HG03439 (cell line): ENCODE measurements at regions not wholly inside any gene's neighbourhood (a gene's known extent, or its start where the extent isn't known, plus 50 kb on each side); places are given as distances from the start of the nearest gene placed in this dataset.

Experiments
- ATAC-seq: cut with Tn5 transposase; IDR thresholded peaks from one replicate; pipeline ENCODE4 v1.9.1; 2021; ENCODE audit warnings: mild to moderate bottlenecking, moderate library complexity; ENCODE audit not compliant: unreplicated experiment

GRCh38 chr21:35257413-35257812, 208.3 kb upstream of the RUNX1 start:
- no peak for ATAC-seq

- no peak for ATAC-seq
Observed at GRCh38 chr21:35256468-35256988, 207.4 kb upstream of the RUNX1 start.

GRCh38 chr21:35254765-35255138, 205.7 kb upstream of the RUNX1 start:
- no peak for ATAC-seq

GRCh38 chr21:35254006-35254764, 205.1 kb upstream of the RUNX1 start:
- ATAC-seq, result no peak

DNA sequence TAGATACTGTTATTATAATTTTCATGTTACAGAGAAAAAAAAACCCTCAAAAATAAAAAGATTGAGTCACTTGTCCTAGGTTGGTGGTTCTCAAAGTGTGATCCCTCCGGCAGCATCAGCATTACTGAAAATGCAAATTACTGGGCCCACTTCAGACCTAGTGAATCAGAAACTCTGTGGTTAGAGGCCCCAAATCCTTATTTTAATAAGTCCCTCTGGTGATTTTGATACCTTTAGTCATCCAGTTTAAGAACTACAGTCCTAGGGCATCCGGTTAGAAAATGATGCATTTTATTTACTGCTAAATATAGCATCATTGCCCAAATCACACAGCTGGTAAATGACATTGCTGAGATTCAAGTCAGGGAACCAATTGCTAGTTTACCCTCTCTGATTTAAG, 203.7 kb upstream of the RUNX1 start:
- ATAC-seq, result no peak

GRCh38 chr21:35249636-35250035, 200.5 kb upstream of the RUNX1 start:
- no peak for ATAC-seq

DNA sequence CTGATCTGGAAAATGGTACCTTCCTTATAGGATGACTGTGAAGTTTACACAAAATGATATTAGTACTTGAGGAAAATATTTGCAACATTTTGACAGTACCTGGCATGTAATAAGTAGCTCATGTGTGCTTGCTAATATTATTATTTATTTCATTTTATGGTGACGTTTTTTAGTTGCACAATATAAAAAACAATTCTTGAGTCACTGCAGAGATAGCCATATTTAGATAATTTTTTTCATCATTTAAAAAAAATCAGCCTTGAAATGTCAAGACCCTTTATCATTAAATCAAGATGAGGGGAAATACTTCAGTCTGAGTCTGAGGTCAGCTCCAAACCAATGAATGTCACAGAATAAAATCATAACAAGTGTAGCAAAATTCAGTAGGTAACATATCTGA, 196.8 kb upstream of the RUNX1 start:
- no peak for ATAC-seq

DNA sequence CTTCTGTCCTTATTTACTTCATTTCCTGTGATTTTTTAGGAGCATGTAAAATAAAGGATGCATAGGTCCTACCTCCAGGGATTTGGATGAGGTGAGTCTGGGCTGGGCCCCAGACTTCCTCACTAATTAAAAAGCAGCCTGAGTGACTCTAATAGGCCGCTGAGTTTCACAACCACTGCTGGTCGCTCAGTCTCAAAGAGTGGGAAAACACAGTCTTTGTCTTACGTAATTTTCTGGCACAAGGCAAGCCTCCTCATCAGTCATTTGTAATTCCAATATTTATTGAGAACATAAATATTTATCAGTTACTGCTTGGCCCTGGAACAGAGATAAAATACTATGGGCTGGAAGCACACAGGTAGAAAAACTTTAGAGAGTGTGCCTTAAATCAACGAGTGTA, 195.4 kb upstream of the RUNX1 start:
- no peak for ATAC-seq

GRCh38 chr21:35243171-35243570, 194.1 kb upstream of the RUNX1 start:
- ATAC-seq, result no peak

DNA sequence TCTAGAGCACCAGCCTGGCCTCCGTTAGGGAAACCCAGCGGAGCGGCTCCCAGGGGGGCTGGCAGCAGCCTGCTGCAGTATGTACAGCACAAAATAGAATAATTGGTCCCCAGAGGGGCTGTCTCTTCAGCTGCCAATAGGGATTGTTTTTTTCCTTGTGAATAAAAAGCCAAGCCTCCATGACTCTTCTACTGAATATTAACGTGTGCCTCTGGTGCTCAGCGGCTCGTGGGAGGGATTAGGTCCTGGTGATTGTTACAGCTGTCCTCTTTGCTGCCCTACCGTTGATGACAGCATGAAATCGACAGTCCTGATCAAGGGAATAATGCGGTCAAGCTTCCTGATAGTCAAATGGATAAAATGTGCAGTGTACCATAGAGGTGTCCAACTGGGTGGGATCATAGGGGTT, 190.7 kb upstream of the RUNX1 start:
- no peak for ATAC-seq

DNA sequence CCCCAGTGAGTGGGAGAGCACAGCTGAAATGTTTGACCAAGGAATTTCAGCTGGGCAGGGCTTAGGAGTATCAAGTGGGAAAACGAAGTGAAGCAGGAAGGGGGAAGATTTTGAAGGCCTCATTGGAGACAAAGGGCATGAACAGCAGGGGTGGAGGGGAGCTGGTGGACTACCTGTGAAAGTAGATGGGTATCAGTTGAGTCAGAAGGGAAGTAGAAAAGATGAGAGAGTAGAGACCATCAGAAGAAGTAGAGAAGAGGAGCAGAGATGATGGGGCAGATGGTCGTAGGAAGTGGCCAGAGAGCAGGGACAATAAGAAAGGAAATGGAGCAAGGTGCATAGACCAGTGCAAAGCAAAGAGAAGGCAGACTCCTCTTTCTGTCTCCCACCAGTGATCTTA, 189.0 kb upstream of the RUNX1 start:
- ATAC-seq, result no peak

DNA sequence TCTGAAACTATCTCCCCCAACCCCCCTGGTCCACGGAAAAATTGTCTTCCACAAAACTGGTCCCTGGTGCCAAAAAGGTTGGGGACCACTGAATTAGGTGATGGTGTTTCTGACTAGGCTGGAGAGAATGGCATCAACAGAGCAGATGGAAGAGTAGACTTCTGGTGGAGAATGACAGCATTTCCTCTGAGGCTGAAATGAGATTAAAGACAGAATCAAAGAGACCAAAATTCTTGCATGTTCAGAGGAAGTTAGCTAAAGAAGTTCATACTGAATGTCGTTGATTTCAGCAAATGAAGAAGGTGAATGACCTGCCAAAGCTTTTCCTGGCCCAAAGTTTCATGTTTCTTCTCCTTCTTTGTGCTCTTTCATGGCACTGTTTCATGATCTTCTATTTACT, 188.2 kb upstream of the RUNX1 start:
- no peak for ATAC-seq

- no peak for ATAC-seq
Observed at GRCh38 chr21:35236090-35236489, 187.0 kb upstream of the RUNX1 start.

DNA sequence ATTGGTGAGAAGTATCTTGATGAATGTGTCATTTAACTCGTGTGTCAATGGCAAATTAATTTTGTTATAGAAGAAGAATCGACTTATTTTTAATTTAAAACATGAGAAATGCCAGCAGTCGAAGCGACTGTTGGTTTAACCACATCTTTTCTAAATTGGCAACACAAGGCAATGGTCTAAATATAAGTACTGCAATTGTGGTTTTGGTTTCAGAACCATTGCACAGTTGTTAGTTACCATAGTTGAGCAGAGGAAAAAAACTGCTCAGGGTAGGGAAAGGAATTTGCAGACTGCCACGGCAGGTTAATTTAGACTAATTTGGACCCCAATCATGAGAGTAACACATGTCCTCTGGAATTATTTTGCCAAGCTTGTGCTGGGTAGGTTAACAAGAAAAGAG, 185.6 kb upstream of the RUNX1 start:
- ATAC-seq, result no peak

- no peak for ATAC-seq
Observed at GRCh38 chr21:35233756-35234155, 184.7 kb upstream of the RUNX1 start.

DNA sequence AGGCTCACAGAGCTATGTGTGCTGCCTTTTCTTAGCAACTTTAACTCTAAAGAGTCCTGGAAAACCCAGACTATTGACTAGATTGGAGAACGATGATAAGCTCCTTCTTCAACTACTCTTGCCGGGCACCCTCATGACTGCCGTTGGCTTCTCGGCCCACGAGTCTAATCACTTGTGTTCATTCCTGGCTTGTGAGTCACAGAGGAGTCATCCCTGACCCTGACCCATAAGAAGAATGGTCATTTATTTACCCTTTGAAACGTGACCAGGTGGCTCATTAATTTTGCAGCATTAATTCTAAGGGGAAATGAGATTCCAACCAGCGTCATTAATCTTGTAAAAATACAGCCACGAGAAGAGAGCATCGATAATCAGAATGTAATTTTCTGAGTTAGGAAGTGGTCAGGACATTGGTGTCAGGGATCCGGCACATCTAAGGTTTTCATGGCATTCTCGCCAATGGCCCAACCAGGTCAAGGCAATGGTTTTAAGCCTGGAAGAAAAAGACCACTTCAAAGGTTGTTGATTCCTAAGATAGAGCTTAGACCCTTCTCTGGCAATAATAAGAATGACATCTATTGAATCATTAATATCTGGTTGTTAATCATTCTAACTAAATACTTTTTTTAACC, 183.6 kb upstream of the RUNX1 start:
- ATAC-seq, result no peak

DNA sequence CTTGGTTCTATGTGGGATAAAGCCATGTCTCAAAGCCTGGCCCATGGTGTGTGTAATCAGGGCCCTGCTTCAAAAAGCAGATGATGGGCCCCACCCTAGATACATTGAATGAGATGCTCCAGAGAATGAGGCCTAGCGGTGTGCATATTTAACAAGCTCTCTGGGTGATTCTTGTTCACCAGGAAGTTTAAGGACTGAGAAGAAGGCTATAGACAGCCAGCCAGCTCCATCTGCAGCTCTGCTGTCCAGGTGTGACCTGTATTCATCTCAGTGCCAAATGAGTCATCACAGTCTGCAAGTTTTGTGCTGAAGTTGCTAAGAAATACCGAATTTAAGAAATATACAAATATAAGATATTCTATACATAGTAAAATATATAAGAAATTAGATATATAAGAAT, 182.0 kb upstream of the RUNX1 start:
- no peak for ATAC-seq

GRCh38 chr21:35229290-35229689, 180.2 kb upstream of the RUNX1 start:
- ATAC-seq, result no peak

GRCh38 chr21:35227786-35228185, 178.7 kb upstream of the RUNX1 start:
- peak; percentile 30 for ATAC-seq

- peak; percentile 78 for ATAC-seq
Observed at GRCh38 chr21:35226968-35227744, 178.1 kb upstream of the RUNX1 start.

- ATAC-seq, result no peak
Observed at GRCh38 chr21:35226328-35226727, 177.2 kb upstream of the RUNX1 start.

GRCh38 chr21:35225573-35225972, 176.5 kb upstream of the RUNX1 start:
- ATAC-seq, result no peak
